RWPE1 (cell line): ENCODE measurements at regions not wholly inside any gene's neighbourhood (a gene's known extent, or its start where the extent isn't known, plus 50 kb on each side); places are given as distances from the start of the nearest gene placed in this dataset.

Experiments
- CTCF ChIA-PET: fragments of 350-600 bp; sonication (Branson Sonifier 250); formaldehyde crosslinking; extraction: SDS; loops from one replicate; lab custom pipeline; 2021; lab: Yijun Ruan, JAX
- POLR2A ChIA-PET: fragments of 400-600 bp; formaldehyde crosslinking; extraction: SDS; loops from one replicate; lab custom pipeline; 2020; ENCODE audit warnings: antibody characterized with exemption; ENCODE audit not compliant: low non-redundant PET; lab: Yijun Ruan, JAX
- DNase-seq: peaks from one replicate; pipeline ENCODE4 v3.0.0; 2012; ENCODE audit warnings: low spot score
- H3K27ac ChIP-seq: fragments of 450-650 bp; 2 replicates; pipeline ENCODE4 v1.5.1; 2017
- TF ChIP-seq, protein P1 (sequence below): fragments of 450-650 bp; conservative IDR thresholded peaks from 2 replicates; pipeline ENCODE4 v1.5.1; 2017; ENCODE audit warnings: low read depth, mild to moderate bottlenecking

DNA sequence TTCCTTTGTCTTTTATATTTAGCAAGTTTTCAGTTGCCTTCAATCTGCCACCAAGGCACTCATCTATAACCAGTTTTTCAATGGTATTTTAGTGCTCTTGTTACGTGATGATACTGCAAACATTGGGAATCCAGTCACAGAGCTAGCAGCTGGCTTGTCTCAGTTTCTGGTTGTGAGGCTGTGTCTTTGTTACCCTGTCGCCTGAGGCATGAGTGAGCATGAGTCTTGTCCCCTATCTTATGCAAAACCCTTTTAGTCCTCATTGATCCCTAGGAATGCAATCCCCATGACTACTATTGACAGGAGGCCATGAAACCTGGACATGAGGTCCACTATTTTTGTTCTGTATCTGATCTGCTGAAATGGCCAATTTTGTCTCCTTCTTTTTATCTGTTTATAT is 391.0 kb downstream of the LMO7 start:
- no peak for DNase-seq
- H3K27ac ChIP-seq: no peak overlapping the region
- CTCF ChIA-PET: interaction anchor here (0.7 kb wide), 1 partner anchor 1136 kb away, joined by 6 read pairs; no protein-coding TSS in a partner anchor
- POLR2A ChIA-PET: no interaction called here
- TF ChIP-seq, protein P1, sequence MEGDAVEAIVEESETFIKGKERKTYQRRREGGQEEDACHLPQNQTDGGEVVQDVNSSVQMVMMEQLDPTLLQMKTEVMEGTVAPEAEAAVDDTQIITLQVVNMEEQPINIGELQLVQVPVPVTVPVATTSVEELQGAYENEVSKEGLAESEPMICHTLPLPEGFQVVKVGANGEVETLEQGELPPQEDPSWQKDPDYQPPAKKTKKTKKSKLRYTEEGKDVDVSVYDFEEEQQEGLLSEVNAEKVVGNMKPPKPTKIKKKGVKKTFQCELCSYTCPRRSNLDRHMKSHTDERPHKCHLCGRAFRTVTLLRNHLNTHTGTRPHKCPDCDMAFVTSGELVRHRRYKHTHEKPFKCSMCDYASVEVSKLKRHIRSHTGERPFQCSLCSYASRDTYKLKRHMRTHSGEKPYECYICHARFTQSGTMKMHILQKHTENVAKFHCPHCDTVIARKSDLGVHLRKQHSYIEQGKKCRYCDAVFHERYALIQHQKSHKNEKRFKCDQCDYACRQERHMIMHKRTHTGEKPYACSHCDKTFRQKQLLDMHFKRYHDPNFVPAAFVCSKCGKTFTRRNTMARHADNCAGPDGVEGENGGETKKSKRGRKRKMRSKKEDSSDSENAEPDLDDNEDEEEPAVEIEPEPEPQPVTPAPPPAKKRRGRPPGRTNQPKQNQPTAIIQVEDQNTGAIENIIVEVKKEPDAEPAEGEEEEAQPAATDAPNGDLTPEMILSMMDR: no peak

DNA sequence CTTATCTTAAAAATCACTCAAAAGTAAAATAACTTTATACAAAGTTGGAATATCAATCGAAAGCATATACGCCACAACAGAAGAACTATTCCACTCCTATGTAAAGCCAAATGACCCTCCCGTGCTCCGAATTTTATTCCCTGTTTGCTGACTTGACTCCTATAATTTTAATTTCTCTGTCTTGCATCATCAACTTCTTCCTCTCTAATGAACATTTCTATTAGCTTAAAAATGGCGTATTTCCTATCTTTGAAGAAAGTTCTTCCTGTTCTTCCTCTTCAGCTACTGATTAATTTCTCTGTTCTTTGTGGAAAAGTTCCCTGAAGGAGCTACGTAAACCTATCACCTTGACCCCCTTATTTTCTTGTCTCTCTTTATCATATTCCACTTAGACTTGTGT is 389.3 kb downstream of the LMO7 start:
- ChIA-PET POLR2A (no interaction called here), CTCF (no interaction called here)
- TF ChIP-seq, protein P1: no peak
- DNase-seq: no peak
- H3K27ac ChIP-seq: no peak overlapping the region

DNA sequence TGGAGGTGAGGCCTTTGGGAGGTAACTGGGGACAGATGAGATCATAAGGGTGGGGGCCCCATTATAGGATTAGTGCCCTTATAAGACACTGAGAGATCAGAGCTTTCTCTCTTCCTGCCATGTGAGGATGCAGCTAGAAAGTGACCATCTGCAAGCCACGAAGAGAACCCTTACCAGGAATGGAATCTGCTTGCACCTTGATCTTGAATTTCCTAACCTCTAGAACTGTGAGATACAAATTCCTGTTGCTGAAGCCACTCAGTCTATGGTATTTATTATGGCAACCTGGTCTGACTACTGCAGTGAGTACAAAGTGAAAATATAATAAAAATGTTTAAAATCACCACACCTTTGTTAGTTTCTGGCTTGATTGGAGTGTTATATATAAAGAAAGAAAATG is 388.0 kb downstream of the LMO7 start:
- POLR2A ChIA-PET: no interaction called here
- CTCF ChIA-PET: no interaction called here
- no peak overlapping the region for H3K27ac ChIP-seq

DNA sequence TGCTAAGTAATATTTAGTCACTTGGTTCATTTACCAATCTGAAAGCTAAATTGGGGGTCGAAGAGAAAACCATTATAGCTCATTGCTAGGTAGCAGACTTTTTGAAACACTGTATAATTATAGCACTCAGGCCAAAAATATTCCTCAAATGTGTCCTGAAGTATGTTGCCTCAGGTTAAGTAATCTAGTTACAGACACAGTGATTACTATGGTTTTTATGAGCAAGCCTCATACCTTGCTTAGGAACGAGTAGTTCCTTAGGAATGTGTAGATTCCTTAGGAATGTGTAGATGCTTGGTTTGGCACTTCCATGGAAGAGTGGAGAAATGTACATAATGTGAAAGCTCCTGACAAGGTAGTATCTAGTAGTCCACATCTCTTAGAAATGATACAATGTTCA is 387.5 kb downstream of the LMO7 start:
- TF ChIP-seq, protein P1: no peak
- ChIA-PET POLR2A (no interaction called here), CTCF (no interaction called here)
- H3K27ac ChIP-seq: no peak overlapping the region
- peak; percentile 33 for DNase-seq

More for the DNA sequence above, 388.0 kb downstream of the LMO7 start:
- TF ChIP-seq, protein P1: no peak
- no peak for DNase-seq

DNA sequence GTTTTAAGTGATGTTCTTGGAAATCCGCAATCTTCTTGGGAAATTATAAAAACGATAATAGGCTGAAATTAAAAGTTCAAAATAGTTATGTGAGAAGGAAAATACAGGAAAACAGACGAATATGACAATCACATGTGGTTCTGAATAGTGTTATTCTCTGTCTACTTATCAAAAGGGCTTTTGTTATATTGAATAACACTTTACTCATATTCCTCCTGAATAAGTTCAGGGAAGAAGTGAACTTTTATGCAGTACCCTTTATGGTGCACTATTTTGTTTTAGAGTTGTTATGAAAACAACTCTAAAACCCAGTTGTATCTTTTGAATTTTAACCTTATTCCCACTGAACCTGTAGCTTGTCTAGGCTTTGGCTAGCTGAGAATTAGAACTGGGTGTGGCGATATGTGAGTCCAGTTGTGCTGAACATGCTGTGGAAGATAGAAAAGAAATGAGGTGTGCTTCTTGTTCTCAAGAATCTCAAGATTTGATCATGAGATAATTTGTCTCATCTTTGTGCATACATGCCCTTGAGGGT is 384.4 kb downstream of the LMO7 start:
- DNase-seq: no peak
- CTCF ChIA-PET: no interaction called here
- no peak overlapping the region for H3K27ac ChIP-seq
- POLR2A ChIA-PET: no interaction called here
- TF ChIP-seq, protein P1: no peak

DNA sequence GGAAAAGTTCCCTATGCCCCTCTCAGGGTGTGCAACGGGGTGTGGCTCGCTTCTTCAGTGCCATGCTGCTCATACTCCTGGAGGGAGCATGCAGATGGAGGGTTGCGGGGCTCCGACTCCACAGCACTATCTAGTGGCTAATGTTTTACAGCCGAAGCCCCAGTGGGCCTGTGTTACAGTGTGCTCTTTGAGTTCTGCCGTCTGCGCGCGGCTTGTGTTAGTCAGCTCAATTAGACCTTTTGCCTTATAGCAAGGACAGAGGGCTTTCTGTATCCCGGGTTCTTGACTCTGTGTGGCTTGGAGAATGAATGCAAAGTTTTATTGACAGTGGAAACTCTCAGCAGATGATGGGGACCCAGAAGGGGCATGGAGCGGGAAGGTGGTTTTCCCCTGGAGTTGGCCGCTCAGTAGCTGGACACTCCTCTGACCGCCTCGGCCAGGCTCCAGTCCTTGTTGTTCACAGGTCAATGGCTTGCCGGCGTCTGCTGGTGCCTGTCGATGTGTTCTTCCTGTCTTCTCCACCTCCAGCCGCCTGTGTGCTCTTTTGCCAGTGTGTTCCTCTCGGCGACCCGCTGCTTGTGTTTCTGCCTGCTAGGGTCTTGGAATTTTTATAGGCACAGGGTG is 383.4 kb downstream of the LMO7 start:
- POLR2A ChIA-PET: no interaction called here
- TF ChIP-seq, protein P1: no peak
- no peak overlapping the region for H3K27ac ChIP-seq
- DNase-seq: no peak
- CTCF ChIA-PET: no interaction called here
